ENCODE measurements at regions not wholly inside any gene's neighbourhood (a gene's known extent, or its start where the extent isn't known, plus 50 kb on each side); places are given as distances from the start of the nearest gene placed in this dataset.

- TF ChIP-seq DNMT1 (CRISPR knock-in tag; IDR thresholded peaks at IDR 0.05) (no peak), RORA (CRISPR knock-in tag; IDR thresholded peaks at IDR 0.05) (no peak)
These were observed 273.3 kb downstream of the CTTN start (continued) for GRCh38 chr11:70671611-70672010.

DNA sequence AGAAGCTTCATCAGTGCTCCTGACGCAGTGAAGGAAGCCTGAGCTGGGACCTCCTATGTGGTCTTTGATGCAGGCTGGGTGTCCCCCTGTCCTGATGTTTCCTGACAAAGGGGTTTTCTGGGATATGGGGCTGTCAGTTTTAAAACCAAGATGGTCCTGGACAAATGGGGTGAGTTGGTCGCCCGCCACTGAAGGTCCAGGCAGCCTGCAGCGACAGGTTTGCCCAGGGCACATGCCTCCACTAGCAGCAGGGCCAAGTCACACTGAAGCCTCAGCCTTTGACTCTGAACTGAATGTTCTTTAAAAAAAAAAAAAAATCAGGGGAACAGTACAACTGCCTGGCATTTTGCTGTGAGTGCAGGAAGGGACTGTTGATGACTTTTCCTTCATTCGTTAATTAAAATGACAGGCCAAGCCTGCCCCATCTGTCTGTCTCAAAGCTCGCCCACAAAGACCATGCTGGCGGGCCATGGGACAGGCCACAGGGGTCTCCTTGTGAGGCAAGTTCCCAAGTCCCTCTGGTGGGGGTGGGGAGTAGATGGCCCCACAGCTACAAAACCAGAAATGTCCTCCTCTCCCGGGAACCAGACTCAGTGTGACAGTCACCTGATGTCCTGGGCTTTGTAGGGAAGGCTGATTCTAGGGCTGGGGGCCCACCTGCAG, 274.8 kb downstream of the CTTN start:
- FAIRE-seq (no peak), ATAC-seq (no peak), DNase-seq (ENCODE audit: low spot score) (no peak)
- CTCF ChIA-PET (ENCODE audit: low intra/inter-chr PET ratio, low total read pairs): no interaction called here
- Histone ChIP-seq H3K79me2 (ENCODE audit: insufficient read depth, low read length) (no peaks in the 10 kb centered on the region), H3K4me3 (replicated peaks in 1 of 3; ENCODE audit: insufficient read depth in 1 of 3, low read depth in 2 of 3, low read length in 3 of 3) (no peak overlapping the region), H3K4me2 (ENCODE audit: low read depth, low read length) (no peak overlapping the region), H3K9ac (ENCODE audit: insufficient read depth, low read depth, low read length) (no peak overlapping the region), H2AFZ (ENCODE audit: low read length) (no peak overlapping the region), H3K4me1 (ENCODE audit: insufficient read depth, low read length) (peaks cover 4% of the 10 kb centered on the region), H3K27me3 (ENCODE audit: control insufficient read depth in 1 of 2, insufficient read depth in 2 of 2, low read length in 2 of 2) (no peaks in the 10 kb centered on the region), H4K20me1 (ENCODE audit: insufficient read depth, low read length) (peaks cover 7% of the 10 kb centered on the region; the same call in 1 of the 2 replicates), H3K36me3 (replicated peaks in 1 of 2; ENCODE audit: control insufficient read depth in 1 of 2, insufficient read depth in 2 of 2, low read length in 2 of 2) (peaks cover 7 to 16% of the 10 kb centered on the region in 2 experiments; a peak in 3 of 5 replicates), H3K9me3 (ENCODE audit: low read length) (no peaks in the 10 kb centered on the region), H3K27ac (ENCODE audit: extremely low read length, insufficient read depth, low read length) (no peak overlapping the region)
- 97% methylated on average over 7 of the region's 8 CpGs for WGBS (ENCODE audit: low lambda C conversion rate)
- no TSS peak for BruUV-seq (replicated peaks)
- POLR2A ChIA-PET: no interaction called here
- in situ Hi-C loops (cut with HindIII; ENCODE audit: extremely low pct_ligation_motif_present, low pct_unique_long_range_greater_than_20kb): no loop called here
- no peak for TF ChIP-seq ZNF607 (CRISPR knock-in tag; IDR thresholded peaks at IDR 0.05; ENCODE audit: borderline replicate concordance)
- no peak for TF ChIP-seq GTF3A (CRISPR knock-in tag; conservative IDR thresholded peaks at IDR 0.05)
- no peak for TF ChIP-seq MAFF (IDR thresholded peaks at IDR 0.05; ENCODE audit: low read depth, low read length)
- TF ChIP-seq ZNF788 (CRISPR knock-in tag; IDR thresholded peaks at IDR 0.05; ENCODE audit: borderline replicate concordance): no peak
- no peak for TF ChIP-seq KDM2A (CRISPR knock-in tag; IDR thresholded peaks at IDR 0.05; ENCODE audit: borderline replicate concordance, low read depth)
- TF ChIP-seq ZBTB4 (CRISPR knock-in tag; IDR thresholded peaks at IDR 0.05; ENCODE audit: borderline replicate concordance): no peak
- intact Hi-C loops (cut with micrococcal nuclease; ENCODE audit: unreplicated experiment): no loop called here
